ENCODE measurements at regions not wholly inside any gene's neighbourhood (a gene's known extent, or its start where the extent isn't known, plus 50 kb on each side); places are given as distances from the start of the nearest gene placed in this dataset.
"Not testable (repeated sequence)": the region's sequence is repeated elsewhere in the genome, so short reads cannot be mapped to it uniquely, and the experiment has no call there.

GRCh38 chr5:39759701-39760100 lies 334.9 kb upstream of the DAB2 start:
- Histone ChIP-seq H3K36me3 (ENCODE audit: control insufficient read depth in 3 of 3, insufficient read depth in 2 of 3, low read depth in 1 of 3, low read length in 3 of 3) (no peaks in the 10 kb centered on the region), H3K27ac (ENCODE audit: low read depth in 1 of 3, low read length in 2 of 3) (no peak overlapping the region), H3K4me3 (ENCODE audit: low read depth in 1 of 3, low read length in 3 of 3) (no peak overlapping the region), H3K27me3 (ENCODE audit: control insufficient read depth in 3 of 3, insufficient read depth in 3 of 3, low read length in 3 of 3) (no peaks in the 10 kb centered on the region), H3K9me3 (ENCODE audit: control insufficient read depth in 2 of 2, insufficient read depth in 1 of 2, low read depth in 1 of 2, low read length in 1 of 2) (no peaks in the 10 kb centered on the region), H3K4me1 (ENCODE audit: control insufficient read depth in 3 of 3, insufficient read depth in 2 of 3, low read depth in 1 of 3, low read length in 2 of 3) (no peaks in the 10 kb centered on the region)
- DNase-seq (no peak), FAIRE-seq (no peak)

GRCh38 chr5:39758426-39758825 lies 333.6 kb upstream of the DAB2 start:
- 81 to 85% (median 85%) methylated on average over 3 of the region's 3 CpGs for WGBS, 3 donors
- Histone ChIP-seq H3K27me3 (ENCODE audit: control insufficient read depth in 3 of 3, insufficient read depth in 3 of 3, low read length in 3 of 3) (no peaks in the 10 kb centered on the region), H3K36me3 (ENCODE audit: control insufficient read depth in 3 of 3, insufficient read depth in 2 of 3, low read depth in 1 of 3, low read length in 3 of 3) (no peaks in the 10 kb centered on the region), H3K9me3 (ENCODE audit: control insufficient read depth in 2 of 2, insufficient read depth in 1 of 2, low read depth in 1 of 2, low read length in 1 of 2) (no peaks in the 10 kb centered on the region), H3K4me3 (ENCODE audit: low read depth in 1 of 3, low read length in 3 of 3) (no peak overlapping the region), H3K27ac (ENCODE audit: low read depth in 1 of 3, low read length in 2 of 3) (no peak overlapping the region), H3K4me1 (ENCODE audit: control insufficient read depth in 3 of 3, insufficient read depth in 2 of 3, low read depth in 1 of 3, low read length in 2 of 3) (no peaks in the 10 kb centered on the region)
- FAIRE-seq (no peak), DNase-seq (no peak)

GRCh38 chr5:39757131-39757530 lies 332.4 kb upstream of the DAB2 start:
- FAIRE-seq: no peak
- H3K4me1 ChIP-seq (ENCODE audit: control insufficient read depth in 3 of 3, insufficient read depth in 2 of 3, low read depth in 1 of 3, low read length in 2 of 3): no peaks in the 10 kb centered on the region
- H3K9me3 ChIP-seq (ENCODE audit: control insufficient read depth in 2 of 2, insufficient read depth in 1 of 2, low read depth in 1 of 2, low read length in 1 of 2): no peaks in the 10 kb centered on the region
- no peak overlapping the region for H3K27ac ChIP-seq (ENCODE audit: low read depth in 1 of 3, low read length in 2 of 3)
- no peaks in the 10 kb centered on the region for H3K27me3 ChIP-seq (ENCODE audit: control insufficient read depth in 3 of 3, insufficient read depth in 3 of 3, low read length in 3 of 3)
- H3K4me3 ChIP-seq (ENCODE audit: low read depth in 1 of 3, low read length in 3 of 3): no peak overlapping the region
- DNase-seq: no peak
- no peaks in the 10 kb centered on the region for H3K36me3 ChIP-seq (ENCODE audit: control insufficient read depth in 3 of 3, insufficient read depth in 2 of 3, low read depth in 1 of 3, low read length in 3 of 3)
- WGBS, 3 donors: 58 to 63% (median 61%) methylated on average over 1 of the region's 1 CpG

DNA sequence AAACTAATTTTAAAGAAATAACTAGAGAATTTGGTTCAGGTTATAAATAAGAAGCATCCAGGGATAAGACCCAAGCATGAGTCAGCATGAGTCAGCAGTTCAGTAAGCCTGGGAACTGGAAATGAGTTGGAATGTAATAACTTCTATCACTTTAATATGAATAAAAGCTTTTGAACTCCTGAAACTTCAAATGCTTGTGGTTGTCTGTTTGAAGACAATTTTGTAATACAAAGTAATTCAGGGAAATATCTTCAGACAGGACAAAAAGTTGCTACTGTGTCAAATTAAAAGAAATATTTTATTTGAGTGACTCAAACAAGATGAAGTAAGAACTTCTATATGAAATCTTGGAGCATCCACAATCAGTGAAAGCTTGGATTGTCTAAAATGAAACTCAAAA lies 331.2 kb upstream of the DAB2 start:
- no peak for FAIRE-seq
- no peaks in the 10 kb centered on the region for H3K27me3 ChIP-seq (ENCODE audit: control insufficient read depth in 3 of 3, insufficient read depth in 3 of 3, low read length in 3 of 3)
- DNase-seq: no peak

GRCh38 chr5:39755452-39755851 lies 330.7 kb upstream of the DAB2 start:
- H3K9me3 ChIP-seq (ENCODE audit: control insufficient read depth in 2 of 2, insufficient read depth in 1 of 2, low read depth in 1 of 2, low read length in 1 of 2): no peaks in the 10 kb centered on the region
- H3K4me1 ChIP-seq (ENCODE audit: control insufficient read depth in 3 of 3, insufficient read depth in 2 of 3, low read depth in 1 of 3, low read length in 2 of 3): no peaks in the 10 kb centered on the region
- DNase-seq (no peak), FAIRE-seq (no peak)
- H3K36me3 ChIP-seq (ENCODE audit: control insufficient read depth in 3 of 3, insufficient read depth in 2 of 3, low read depth in 1 of 3, low read length in 3 of 3): no peaks in the 10 kb centered on the region
- H3K27ac ChIP-seq (ENCODE audit: low read depth in 1 of 3, low read length in 2 of 3): no peak overlapping the region
- H3K27me3 ChIP-seq (ENCODE audit: control insufficient read depth in 3 of 3, insufficient read depth in 3 of 3, low read length in 3 of 3): no peaks in the 10 kb centered on the region
- H3K4me3 ChIP-seq (ENCODE audit: low read depth in 1 of 3, low read length in 3 of 3): no peak overlapping the region

More for the DNA sequence above, 331.2 kb upstream of the DAB2 start:
- no peaks in the 10 kb centered on the region for H3K9me3 ChIP-seq (ENCODE audit: control insufficient read depth in 2 of 2, insufficient read depth in 1 of 2, low read depth in 1 of 2, low read length in 1 of 2)
- no peaks in the 10 kb centered on the region for H3K4me1 ChIP-seq (ENCODE audit: control insufficient read depth in 3 of 3, insufficient read depth in 2 of 3, low read depth in 1 of 3, low read length in 2 of 3)
- H3K4me3 ChIP-seq (ENCODE audit: low read depth in 1 of 3, low read length in 3 of 3): no peak overlapping the region
- H3K36me3 ChIP-seq (ENCODE audit: control insufficient read depth in 3 of 3, insufficient read depth in 2 of 3, low read depth in 1 of 3, low read length in 3 of 3): no peaks in the 10 kb centered on the region
- H3K27ac ChIP-seq (ENCODE audit: low read depth in 1 of 3, low read length in 2 of 3): no peak overlapping the region

DNA sequence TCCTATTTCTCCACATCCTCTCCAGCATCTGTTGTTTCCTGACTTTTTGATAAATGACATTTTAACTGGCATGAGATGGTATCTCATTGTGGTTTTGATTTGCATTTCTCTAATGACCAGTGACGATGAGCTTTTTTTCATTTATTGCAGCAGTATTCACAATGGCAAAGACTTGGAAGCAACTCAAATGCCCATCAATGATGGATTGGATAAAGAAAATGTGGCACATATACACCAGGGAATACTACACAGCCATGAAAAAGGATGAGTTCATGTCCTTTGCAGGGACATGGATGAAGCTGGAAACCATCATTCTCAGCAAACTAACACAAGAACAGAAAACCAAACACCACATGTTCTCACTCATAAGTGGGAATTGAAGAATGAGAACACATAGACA lies 329.0 kb upstream of the DAB2 start:
- H3K4me3 ChIP-seq (ENCODE audit: low read depth in 1 of 3, low read length in 3 of 3); DNase-seq; H3K27me3 ChIP-seq (ENCODE audit: control insufficient read depth in 3 of 3, insufficient read depth in 3 of 3, low read length in 3 of 3); H3K9me3 ChIP-seq (ENCODE audit: control insufficient read depth in 2 of 2, insufficient read depth in 1 of 2, low read depth in 1 of 2, low read length in 1 of 2); H3K4me1 ChIP-seq (ENCODE audit: control insufficient read depth in 3 of 3, insufficient read depth in 2 of 3, low read depth in 1 of 3, low read length in 2 of 3); FAIRE-seq; H3K36me3 ChIP-seq (ENCODE audit: control insufficient read depth in 3 of 3, insufficient read depth in 2 of 3, low read depth in 1 of 3, low read length in 3 of 3); H3K27ac ChIP-seq (ENCODE audit: low read depth in 1 of 3, low read length in 2 of 3): not testable (repeated sequence)
- 90 to 97% (median 95%) methylated on average over 1 of the region's 1 CpG for WGBS, 3 donors

- H3K27ac ChIP-seq (ENCODE audit: low read depth in 1 of 3, low read length in 2 of 3): no peak overlapping the region
- no peaks in the 10 kb centered on the region for H3K36me3 ChIP-seq (ENCODE audit: control insufficient read depth in 3 of 3, insufficient read depth in 2 of 3, low read depth in 1 of 3, low read length in 3 of 3)
- no peaks in the 10 kb centered on the region for H3K4me1 ChIP-seq (ENCODE audit: control insufficient read depth in 3 of 3, insufficient read depth in 2 of 3, low read depth in 1 of 3, low read length in 2 of 3)
- DNase-seq (no peak), FAIRE-seq (no peak)
- H3K9me3 ChIP-seq (ENCODE audit: control insufficient read depth in 2 of 2, insufficient read depth in 1 of 2, low read depth in 1 of 2, low read length in 1 of 2): no peaks in the 10 kb centered on the region
- no peaks in the 10 kb centered on the region for H3K27me3 ChIP-seq (ENCODE audit: control insufficient read depth in 3 of 3, insufficient read depth in 3 of 3, low read length in 3 of 3)
- WGBS, 3 donors: 72 to 85% (median 80%) methylated on average over 4 of the region's 4 CpGs
- H3K4me3 ChIP-seq (ENCODE audit: low read depth in 1 of 3, low read length in 3 of 3): no peak overlapping the region
These were observed 325.9 kb upstream of the DAB2 start for GRCh38 chr5:39750661-39751060.

DNA sequence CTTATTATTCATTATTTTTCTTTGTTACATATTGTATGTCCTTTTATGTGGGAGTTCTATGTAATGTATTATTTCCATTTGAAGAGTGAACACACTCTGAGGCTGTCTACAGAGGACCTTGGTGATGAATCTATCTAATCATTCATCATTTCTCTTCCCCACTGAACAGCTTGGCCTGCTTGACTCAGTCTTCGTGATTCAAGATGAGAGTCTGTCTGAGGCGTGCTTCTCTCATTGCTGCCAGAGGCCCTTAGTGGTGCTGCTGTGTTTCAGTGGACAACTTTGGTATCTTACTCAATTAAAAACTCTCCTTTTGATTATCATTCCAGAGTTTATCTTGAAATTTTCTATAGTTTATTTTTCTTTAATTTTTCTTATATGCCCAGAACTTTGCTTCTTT lies 318.1 kb upstream of the DAB2 start:
- no peaks in the 10 kb centered on the region for H3K36me3 ChIP-seq (ENCODE audit: control insufficient read depth in 3 of 3, insufficient read depth in 2 of 3, low read depth in 1 of 3, low read length in 3 of 3)
- 71 to 79% (median 75%) methylated on average over 2 of the region's 2 CpGs for WGBS, 3 donors
- DNase-seq (no peak), FAIRE-seq (no peak)
- H3K27ac ChIP-seq (ENCODE audit: low read depth in 1 of 3, low read length in 2 of 3): no peak overlapping the region
- H3K27me3 ChIP-seq (ENCODE audit: control insufficient read depth in 3 of 3, insufficient read depth in 3 of 3, low read length in 3 of 3): no peaks in the 10 kb centered on the region
- H3K9me3 ChIP-seq (ENCODE audit: control insufficient read depth in 2 of 2, insufficient read depth in 1 of 2, low read depth in 1 of 2, low read length in 1 of 2): no peaks in the 10 kb centered on the region
- H3K4me1 ChIP-seq (ENCODE audit: control insufficient read depth in 3 of 3, insufficient read depth in 2 of 3, low read depth in 1 of 3, low read length in 2 of 3): no peaks in the 10 kb centered on the region
- H3K4me3 ChIP-seq (ENCODE audit: low read depth in 1 of 3, low read length in 3 of 3): no peak overlapping the region

DNA sequence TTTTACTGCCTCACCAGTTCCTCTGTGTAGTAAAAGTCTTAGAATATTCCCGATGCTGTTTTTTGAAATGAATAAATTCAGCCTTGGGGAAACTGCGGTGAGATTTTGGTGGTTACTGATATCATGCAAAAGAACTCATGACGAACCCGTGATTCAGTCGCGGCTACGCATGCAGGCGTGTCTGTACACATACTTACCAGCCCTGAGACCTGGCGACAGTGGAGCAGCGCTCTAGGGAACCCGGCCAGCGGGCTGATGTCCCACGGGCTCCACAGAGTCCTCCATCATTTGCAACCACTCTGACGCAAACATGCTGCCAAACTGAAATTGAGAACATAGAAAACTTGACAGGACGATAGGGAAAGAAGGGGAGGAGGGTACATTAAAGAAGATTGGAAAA lies 315.6 kb upstream of the DAB2 start:
- Histone ChIP-seq H3K4me3 (ENCODE audit: low read depth in 1 of 3, low read length in 3 of 3) (no peak overlapping the region), H3K4me1 (ENCODE audit: control insufficient read depth in 3 of 3, insufficient read depth in 2 of 3, low read depth in 1 of 3, low read length in 2 of 3) (no peaks in the 10 kb centered on the region), H3K27ac (ENCODE audit: low read depth in 1 of 3, low read length in 2 of 3) (no peak overlapping the region), H3K36me3 (ENCODE audit: control insufficient read depth in 3 of 3, insufficient read depth in 2 of 3, low read depth in 1 of 3, low read length in 3 of 3) (no peaks in the 10 kb centered on the region), H3K27me3 (ENCODE audit: control insufficient read depth in 3 of 3, insufficient read depth in 3 of 3, low read length in 3 of 3) (no peaks in the 10 kb centered on the region), H3K9me3 (ENCODE audit: control insufficient read depth in 2 of 2, insufficient read depth in 1 of 2, low read depth in 1 of 2, low read length in 1 of 2) (no peaks in the 10 kb centered on the region)
- DNase-seq (no peak), FAIRE-seq (no peak)
- 92 to 94% (median 93%) methylated on average over 15 of the region's 15 CpGs for WGBS, 3 donors
